ENCODE measurements at regions not wholly inside any gene's neighbourhood (a gene's known extent, or its start where the extent isn't known, plus 50 kb on each side); places are given as distances from the start of the nearest gene placed in this dataset.

DNA sequence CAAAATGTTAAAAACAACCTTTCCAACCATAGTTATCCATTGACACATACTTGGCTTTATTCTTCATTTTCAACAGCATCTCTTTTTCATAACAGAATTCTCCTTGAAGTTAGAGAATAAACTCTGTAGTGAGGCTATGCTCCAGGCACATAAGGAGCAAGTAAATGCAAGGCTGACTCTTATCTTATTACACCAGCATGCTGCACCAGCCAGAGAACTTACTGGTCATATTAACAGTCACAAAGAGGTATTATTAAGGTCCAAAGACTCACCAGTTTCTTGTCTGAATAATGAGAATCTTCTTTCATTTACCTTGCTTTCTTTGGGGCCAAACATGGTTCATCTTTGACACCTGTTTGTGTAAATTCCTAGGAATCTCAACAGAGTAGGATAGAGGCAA, 71.3 kb upstream of the IVNS1ABP start:
- ChIA-PET POLR2A (no interaction called here), CTCF (interaction anchor here (1.2 kb wide), 1 partner anchor 71 kb away, joined by 3 read pairs; the partner anchor contains the start of gene IVNS1ABP)
- BruUV-seq (replicated peaks): no TSS peak

More for the DNA sequence above, 71.3 kb upstream of the IVNS1ABP start:
- Histone ChIP-seq H3K9me3 (replicated peaks; ENCODE audit: control insufficient read depth, insufficient read depth, low read length) (no peaks in the 10 kb centered on the region), H3K27me3 (ENCODE audit: control insufficient read depth in 2 of 2, insufficient read depth in 2 of 2, low read length in 2 of 2) (no peaks in the 10 kb centered on the region), H3K4me2 (ENCODE audit: insufficient read depth, low read length) (no peak overlapping the region), H4K20me1 (replicated peaks; ENCODE audit: control insufficient read depth, extremely low read depth, insufficient read depth, low read length) (no peaks in the 10 kb centered on the region), H3K9ac (replicated peaks; ENCODE audit: extremely low read depth, insufficient read depth, low read length) (no peak overlapping the region), H3K36me3 (ENCODE audit: control insufficient read depth in 2 of 2, extremely low read depth in 1 of 2, insufficient read depth in 2 of 2, low read length in 2 of 2) (no peaks in the 10 kb centered on the region), H3K27ac (ENCODE audit: insufficient read depth, low read depth, low read length) (no peak overlapping the region), H2AFZ (ENCODE audit: low read depth, low read length) (no peak overlapping the region), H3K9me1 (replicated peaks; ENCODE audit: control insufficient read depth, extremely low read depth, insufficient read depth, low read length) (no peaks in the 10 kb centered on the region), H3K79me2 (ENCODE audit: control insufficient read depth, insufficient read depth, low read length) (no peaks in the 10 kb centered on the region), H3K4me1 (ENCODE audit: control insufficient read depth, extremely low read depth, insufficient read depth, low read length) (no peaks in the 10 kb centered on the region), H3K4me3 (replicated peaks in 1 of 3; ENCODE audit: insufficient read depth in 1 of 3, low read depth in 1 of 3, low read length in 3 of 3) (no peak overlapping the region)
- no peak for FAIRE-seq
- TF ChIP-seq GATA2 (IDR thresholded peaks at IDR 0.05; ENCODE audit: insufficient read depth, insufficient read length, low read depth, low read length) (no peak), EZH2 (IDR thresholded peaks at IDR 0.05; ENCODE audit: borderline replicate concordance, low read depth, low read length, severe bottlenecking) (no peak), FOS (IDR thresholded peaks at IDR 0.05; ENCODE audit: borderline replicate concordance, insufficient read depth, low read length) (no peak), MYC (IDR thresholded peaks at IDR 0.05; ENCODE audit: low read depth, low read length) (no peak), POLR2A (IDR thresholded peaks at IDR 0.05; ENCODE audit: low read depth, low read length) (no peak), JUN (IDR thresholded peaks at IDR 0.05; ENCODE audit: borderline replicate concordance, insufficient read depth, insufficient read length, low read depth) (no peak), POLR2AphosphoS5 (IDR thresholded peaks at IDR 0.05; ENCODE audit: insufficient read depth, low read depth, low read length) (no peak)
- TF ChIP-seq, protein P1, sequence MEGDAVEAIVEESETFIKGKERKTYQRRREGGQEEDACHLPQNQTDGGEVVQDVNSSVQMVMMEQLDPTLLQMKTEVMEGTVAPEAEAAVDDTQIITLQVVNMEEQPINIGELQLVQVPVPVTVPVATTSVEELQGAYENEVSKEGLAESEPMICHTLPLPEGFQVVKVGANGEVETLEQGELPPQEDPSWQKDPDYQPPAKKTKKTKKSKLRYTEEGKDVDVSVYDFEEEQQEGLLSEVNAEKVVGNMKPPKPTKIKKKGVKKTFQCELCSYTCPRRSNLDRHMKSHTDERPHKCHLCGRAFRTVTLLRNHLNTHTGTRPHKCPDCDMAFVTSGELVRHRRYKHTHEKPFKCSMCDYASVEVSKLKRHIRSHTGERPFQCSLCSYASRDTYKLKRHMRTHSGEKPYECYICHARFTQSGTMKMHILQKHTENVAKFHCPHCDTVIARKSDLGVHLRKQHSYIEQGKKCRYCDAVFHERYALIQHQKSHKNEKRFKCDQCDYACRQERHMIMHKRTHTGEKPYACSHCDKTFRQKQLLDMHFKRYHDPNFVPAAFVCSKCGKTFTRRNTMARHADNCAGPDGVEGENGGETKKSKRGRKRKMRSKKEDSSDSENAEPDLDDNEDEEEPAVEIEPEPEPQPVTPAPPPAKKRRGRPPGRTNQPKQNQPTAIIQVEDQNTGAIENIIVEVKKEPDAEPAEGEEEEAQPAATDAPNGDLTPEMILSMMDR (IDR thresholded peaks at IDR 0.05; ENCODE audit: extremely low read depth in 1 of 2, insufficient read depth in 1 of 2, low read depth in 1 of 2, low read length in 2 of 2): no peak
- TF ChIP-seq, protein P2, sequence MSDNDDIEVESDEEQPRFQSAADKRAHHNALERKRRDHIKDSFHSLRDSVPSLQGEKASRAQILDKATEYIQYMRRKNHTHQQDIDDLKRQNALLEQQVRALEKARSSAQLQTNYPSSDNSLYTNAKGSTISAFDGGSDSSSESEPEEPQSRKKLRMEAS (IDR thresholded peaks at IDR 0.05; ENCODE audit: insufficient read depth, insufficient read length): no peak
- no peak for DNase-seq (ENCODE audit: low read depth, low spot score)
- intact Hi-C loops (cut with micrococcal nuclease) (no loop called here), dilution Hi-C loops (cut with MboI; ENCODE audit: extremely low pct_ligation_motif_present, low sequenced_read_pairs) (no loop called here)

All from endothelial cell of umbilical vein (primary cell).